ENCODE measurements at regions not wholly inside any gene's neighbourhood (a gene's known extent, or its start where the extent isn't known, plus 50 kb on each side); places are given as distances from the start of the nearest gene placed in this dataset.
"Not testable (repeated sequence)": the region's sequence is repeated elsewhere in the genome, so short reads cannot be mapped to it uniquely, and the experiment has no call there.

DNA sequence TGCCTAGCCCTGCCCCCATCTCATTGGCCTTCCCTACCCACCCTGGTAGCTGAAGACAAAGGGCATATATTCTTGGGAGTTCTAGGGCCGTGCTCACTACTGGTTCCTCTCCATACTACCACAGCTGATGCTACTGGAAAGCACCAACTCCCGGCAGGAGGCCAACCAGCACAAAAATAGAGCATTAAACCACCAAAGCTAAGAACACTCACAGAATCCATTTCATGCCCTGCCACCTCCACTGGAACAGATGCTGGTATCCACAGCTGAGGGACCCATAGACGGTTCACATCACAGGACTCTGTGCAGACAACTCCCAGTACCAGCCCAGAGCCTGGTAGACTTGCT lies 170.4 kb downstream of the SEC23A start:
- DNase-seq (ENCODE audit: low spot score); BruUV-seq (replicated peaks); H3K4me1 ChIP-seq (ENCODE audit: insufficient read depth, low read length); H3K9me3 ChIP-seq (ENCODE audit: low read length); H3K9ac ChIP-seq (ENCODE audit: insufficient read depth, low read depth, low read length); CTCF ChIA-PET (ENCODE audit: low intra/inter-chr PET ratio, low total read pairs); H3K27me3 ChIP-seq (ENCODE audit: control insufficient read depth in 1 of 2, insufficient read depth in 2 of 2, low read length in 2 of 2); POLR2A ChIA-PET; H3K4me3 ChIP-seq (replicated peaks in 1 of 3; ENCODE audit: insufficient read depth in 1 of 3, low read depth in 2 of 3, low read length in 3 of 3); H4K20me1 ChIP-seq (ENCODE audit: insufficient read depth, low read length); H2AFZ ChIP-seq (ENCODE audit: low read length); H3K27ac ChIP-seq (ENCODE audit: extremely low read length, insufficient read depth, low read length); H3K79me2 ChIP-seq (ENCODE audit: insufficient read depth, low read length); H3K36me3 ChIP-seq (replicated peaks in 1 of 2; ENCODE audit: control insufficient read depth in 1 of 2, insufficient read depth in 2 of 2, low read length in 2 of 2); intact Hi-C loops (cut with micrococcal nuclease; ENCODE audit: unreplicated experiment); in situ Hi-C loops (cut with HindIII; ENCODE audit: extremely low pct_ligation_motif_present, low pct_unique_long_range_greater_than_20kb); FAIRE-seq; TF ChIP-seq ZBTB40 (IDR thresholded peaks at IDR 0.05): not testable (repeated sequence)
- WGBS (ENCODE audit: low lambda C conversion rate) = 26% methylated on average over 3 of the region's 3 CpGs
- H3K4me2 ChIP-seq (ENCODE audit: low read depth, low read length) = 0 out of 2 replicates have a peak overlapping the region, but pooled peaks have one; percentile 2
- TF ChIP-seq, protein P1, sequence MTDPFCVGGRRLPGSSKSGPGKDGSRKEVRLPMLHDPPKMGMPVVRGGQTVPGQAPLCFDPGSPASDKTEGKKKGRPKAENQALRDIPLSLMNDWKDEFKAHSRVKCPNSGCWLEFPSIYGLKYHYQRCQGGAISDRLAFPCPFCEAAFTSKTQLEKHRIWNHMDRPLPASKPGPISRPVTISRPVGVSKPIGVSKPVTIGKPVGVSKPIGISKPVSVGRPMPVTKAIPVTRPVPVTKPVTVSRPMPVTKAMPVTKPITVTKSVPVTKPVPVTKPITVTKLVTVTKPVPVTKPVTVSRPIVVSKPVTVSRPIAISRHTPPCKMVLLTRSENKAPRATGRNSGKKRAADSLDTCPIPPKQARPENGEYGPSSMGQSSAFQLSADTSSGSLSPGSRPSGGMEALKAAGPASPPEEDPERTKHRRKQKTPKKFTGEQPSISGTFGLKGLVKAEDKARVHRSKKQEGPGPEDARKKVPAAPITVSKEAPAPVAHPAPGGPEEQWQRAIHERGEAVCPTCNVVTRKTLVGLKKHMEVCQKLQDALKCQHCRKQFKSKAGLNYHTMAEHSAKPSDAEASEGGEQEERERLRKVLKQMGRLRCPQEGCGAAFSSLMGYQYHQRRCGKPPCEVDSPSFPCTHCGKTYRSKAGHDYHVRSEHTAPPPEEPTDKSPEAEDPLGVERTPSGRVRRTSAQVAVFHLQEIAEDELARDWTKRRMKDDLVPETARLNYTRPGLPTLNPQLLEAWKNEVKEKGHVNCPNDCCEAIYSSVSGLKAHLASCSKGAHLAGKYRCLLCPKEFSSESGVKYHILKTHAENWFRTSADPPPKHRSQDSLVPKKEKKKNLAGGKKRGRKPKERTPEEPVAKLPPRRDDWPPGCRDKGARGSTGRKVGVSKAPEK (CRISPR knock-in tag; IDR thresholded peaks at IDR 0.05; ENCODE audit: borderline replicate concordance) = 0 out of 2 replicates have a peak, but pooled peaks have one; percentile 56
- TF ChIP-seq ZBTB40 (CRISPR knock-in tag; IDR thresholded peaks at IDR 0.05) = 0 out of 2 replicates have a peak, but pooled peaks have one; percentile 28
- TF ChIP-seq ZNF280D (CRISPR knock-in tag; IDR thresholded peaks at IDR 0.05) = 0 out of 2 replicates have a peak, but pooled peaks have one; percentile 39
- peak; percentile 21; the same call in 2 of the 3 replicates for ATAC-seq

All from HepG2 (cell line).